ENCODE measurements at regions not wholly inside any gene's neighbourhood (a gene's known extent, or its start where the extent isn't known, plus 50 kb on each side); places are given as distances from the start of the nearest gene placed in this dataset.

DNA sequence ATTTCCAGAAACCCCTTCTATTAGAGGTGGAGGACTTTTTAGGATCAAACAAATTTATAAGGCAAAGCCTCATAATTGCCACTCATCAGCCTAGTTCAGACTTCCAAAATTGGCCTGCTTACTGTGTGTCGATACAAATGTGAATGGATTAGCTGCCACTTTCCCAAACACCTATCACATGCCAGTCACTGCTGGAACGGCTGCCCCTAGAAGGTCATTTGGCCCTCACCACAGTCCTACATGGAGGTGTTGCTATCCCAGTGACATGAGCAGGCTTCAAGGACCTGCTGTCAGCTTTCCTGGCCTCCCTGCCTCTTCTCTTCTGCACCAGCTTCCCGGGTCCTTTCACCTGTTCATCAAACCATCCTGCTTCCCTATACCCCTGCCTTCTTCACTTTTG, 279.2 kb upstream of the SKOR2 start:
- TF ChIP-seq, protein P1, sequence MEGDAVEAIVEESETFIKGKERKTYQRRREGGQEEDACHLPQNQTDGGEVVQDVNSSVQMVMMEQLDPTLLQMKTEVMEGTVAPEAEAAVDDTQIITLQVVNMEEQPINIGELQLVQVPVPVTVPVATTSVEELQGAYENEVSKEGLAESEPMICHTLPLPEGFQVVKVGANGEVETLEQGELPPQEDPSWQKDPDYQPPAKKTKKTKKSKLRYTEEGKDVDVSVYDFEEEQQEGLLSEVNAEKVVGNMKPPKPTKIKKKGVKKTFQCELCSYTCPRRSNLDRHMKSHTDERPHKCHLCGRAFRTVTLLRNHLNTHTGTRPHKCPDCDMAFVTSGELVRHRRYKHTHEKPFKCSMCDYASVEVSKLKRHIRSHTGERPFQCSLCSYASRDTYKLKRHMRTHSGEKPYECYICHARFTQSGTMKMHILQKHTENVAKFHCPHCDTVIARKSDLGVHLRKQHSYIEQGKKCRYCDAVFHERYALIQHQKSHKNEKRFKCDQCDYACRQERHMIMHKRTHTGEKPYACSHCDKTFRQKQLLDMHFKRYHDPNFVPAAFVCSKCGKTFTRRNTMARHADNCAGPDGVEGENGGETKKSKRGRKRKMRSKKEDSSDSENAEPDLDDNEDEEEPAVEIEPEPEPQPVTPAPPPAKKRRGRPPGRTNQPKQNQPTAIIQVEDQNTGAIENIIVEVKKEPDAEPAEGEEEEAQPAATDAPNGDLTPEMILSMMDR (IDR thresholded peaks at IDR 0.05; ENCODE audit: insufficient read depth, low read depth, low read length), result no peak
- no peak for TF ChIP-seq EZH2 (IDR thresholded peaks at IDR 0.05; ENCODE audit: insufficient read depth, low read length)

Measured in astrocyte (in vitro differentiated cells and primary cell).